CD4-positive, alpha-beta T cell treated with Interleukin-6 for 4 hours (primary cell): ENCODE measurements at regions not wholly inside any gene's neighbourhood (a gene's known extent, or its start where the extent isn't known, plus 50 kb on each side); places are given as distances from the start of the nearest gene placed in this dataset.
"Not testable (repeated sequence)": the region's sequence is repeated elsewhere in the genome, so short reads cannot be mapped to it uniquely, and the experiment has no call there.

Source experiments
- DNase-seq: peaks from one replicate; pipeline ENCODE4 v3.0.0-alpha.2; 2020; ENCODE audit warnings: mixed read lengths

DNA sequence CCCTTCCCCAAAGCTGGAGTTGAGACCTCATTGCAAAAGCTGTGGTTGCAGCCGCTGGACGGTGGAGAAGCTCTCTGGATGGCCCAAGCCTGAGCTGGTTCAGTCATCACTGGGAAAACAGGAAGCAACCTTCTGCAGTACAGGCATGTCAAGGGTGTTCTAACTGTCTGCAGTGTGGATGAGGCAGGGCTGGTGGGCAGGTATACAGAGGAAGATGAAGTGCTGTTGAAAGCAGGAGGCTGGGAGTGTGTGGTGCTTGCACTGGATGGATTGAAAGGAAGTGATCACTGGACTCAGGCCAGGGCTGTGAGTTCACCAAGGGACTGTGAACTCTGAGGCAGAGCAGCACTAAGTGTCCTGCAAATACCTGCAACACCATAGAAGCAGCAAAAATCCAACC lies 89.0 kb upstream of the NOX3 start:
- DNase-seq: no peak

- DNase-seq: peak; percentile 6
These were observed 87.7 kb upstream of the NOX3 start for GRCh38 chr6:155543166-155543847.

- DNase-seq: no peak
These were observed 86.4 kb upstream of the NOX3 start for GRCh38 chr6:155542036-155542435.

GRCh38 chr6:155538708-155539390 lies 83.2 kb upstream of the NOX3 start:
- no peak for DNase-seq

- DNase-seq: no peak
These were observed 79.0 kb upstream of the NOX3 start for GRCh38 chr6:155534678-155535077.

GRCh38 chr6:155530219-155530834 lies 74.7 kb upstream of the NOX3 start:
- DNase-seq: peak; percentile 5

DNA sequence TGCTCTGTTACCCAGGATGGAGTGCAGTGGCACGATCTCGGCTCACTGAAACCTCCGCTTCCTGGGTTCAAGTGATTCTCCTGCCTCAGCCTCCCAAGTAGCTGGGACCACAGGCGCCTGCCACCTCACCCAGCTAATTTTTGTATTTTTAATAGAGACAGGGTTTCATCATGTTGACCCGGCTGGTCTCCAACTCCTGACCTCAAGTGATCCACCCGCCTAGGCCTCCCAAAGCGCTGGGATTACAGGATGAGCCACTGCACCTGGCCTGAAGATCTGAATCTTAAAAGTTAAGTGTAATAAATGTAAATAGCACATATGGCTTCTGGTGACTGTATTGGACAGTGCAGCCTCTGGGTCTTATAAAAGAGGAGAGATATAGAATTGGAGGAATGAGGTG lies 74.2 kb upstream of the NOX3 start:
- DNase-seq: not testable (repeated sequence)

GRCh38 chr6:155528982-155529453 lies 73.4 kb upstream of the NOX3 start:
- DNase-seq: no peak

- no peak for DNase-seq
These were observed 72.7 kb upstream of the NOX3 start for GRCh38 chr6:155528335-155528734.

- DNase-seq: no peak
These were observed 71.8 kb upstream of the NOX3 start for GRCh38 chr6:155527443-155527842.

GRCh38 chr6:155523821-155524651 lies 68.4 kb upstream of the NOX3 start:
- no peak for DNase-seq

- DNase-seq: no peak
These were observed 66.1 kb upstream of the NOX3 start for GRCh38 chr6:155521719-155522118.

- DNase-seq: no peak
These were observed 64.4 kb upstream of the NOX3 start for GRCh38 chr6:155520078-155520477.

- no peak for DNase-seq
These were observed 63.6 kb upstream of the NOX3 start for GRCh38 chr6:155519176-155519738.

DNA sequence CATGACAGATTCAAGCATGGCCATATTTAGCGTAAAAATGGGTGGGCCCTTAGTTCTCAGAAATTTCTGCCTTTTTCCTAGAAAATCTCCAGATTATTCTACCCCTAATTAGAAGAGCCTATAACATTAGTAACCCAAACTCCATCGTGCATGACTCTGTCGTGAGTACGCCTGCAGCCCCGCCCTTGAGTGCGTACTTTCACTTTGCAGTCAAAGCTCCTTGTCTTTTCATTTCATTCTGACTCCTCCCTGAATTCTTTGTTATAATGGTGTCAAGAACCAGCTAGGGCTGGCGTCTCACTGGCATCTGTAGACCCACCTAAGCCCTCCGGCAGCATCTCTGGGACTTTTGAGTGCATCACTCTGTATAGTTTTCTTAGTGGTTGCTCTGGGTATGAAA lies 61.7 kb upstream of the NOX3 start:
- no peak for DNase-seq

DNA sequence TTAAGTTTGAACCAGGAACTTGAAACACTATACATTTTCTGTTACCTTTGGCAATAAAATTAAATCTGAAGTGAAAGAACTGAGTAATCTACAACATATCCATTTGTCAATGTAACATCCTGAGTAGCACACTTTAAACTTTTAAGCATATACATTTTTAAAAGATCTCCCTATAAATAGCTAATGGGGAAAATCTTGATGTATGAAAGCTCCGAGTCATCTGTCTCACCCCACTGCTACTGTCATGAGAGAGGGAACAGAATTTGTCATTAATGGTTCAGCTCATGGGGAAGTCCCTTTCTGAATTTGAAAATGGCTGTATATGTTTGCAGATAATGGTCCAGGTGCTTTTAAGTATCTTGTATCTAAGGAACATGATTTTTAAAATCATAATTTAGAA lies 55.2 kb upstream of the NOX3 start:
- DNase-seq: no peak

DNA sequence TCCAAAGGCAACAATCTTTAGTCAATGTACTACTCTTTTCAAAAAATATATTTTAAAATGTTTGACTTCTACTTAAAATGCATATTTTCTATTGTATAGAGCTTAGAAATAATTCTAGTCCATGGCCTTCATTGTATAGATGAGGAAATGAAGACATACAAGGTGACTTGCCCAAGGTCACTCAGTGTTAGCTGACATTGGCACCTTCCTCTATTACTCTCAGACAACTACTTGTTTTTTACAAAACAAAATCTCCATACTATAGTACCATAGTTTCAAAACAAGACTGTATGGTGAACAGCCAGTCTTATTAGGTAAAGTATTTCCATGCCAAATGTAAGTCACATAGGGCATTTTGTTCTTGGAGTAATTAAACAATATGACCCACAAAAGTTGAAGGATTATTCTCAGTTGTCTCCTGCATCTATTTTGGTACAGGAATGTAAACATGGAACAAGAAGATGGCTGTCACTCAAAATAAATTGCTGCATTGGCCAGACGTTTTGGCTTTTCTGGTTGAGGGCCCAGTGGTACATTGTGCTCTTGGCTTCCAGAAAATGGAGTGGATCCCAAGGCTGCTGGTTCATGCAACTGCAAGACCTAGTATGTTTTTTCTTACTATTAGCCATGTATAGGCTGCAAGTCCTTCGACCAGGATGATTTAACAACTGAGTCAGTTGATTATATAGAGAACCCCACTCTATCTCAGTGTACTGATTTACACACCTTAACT lies 54.3 kb upstream of the NOX3 start:
- DNase-seq: no peak

- no peak for DNase-seq
These were observed 50.0 kb upstream of the NOX3 start for GRCh38 chr6:155505608-155505989.
